Smooth muscle cell (in vitro differentiated cells): ENCODE measurements at regions not wholly inside any gene's neighbourhood (a gene's known extent, or its start where the extent isn't known, plus 50 kb on each side); places are given as distances from the start of the nearest gene placed in this dataset.

Experiments used
- DNase-seq: peaks from one replicate; lab custom pipeline; 2025; ENCODE audit not compliant: unreplicated experiment; lab: John Stamatoyannopoulos, UW
- H2AFZ ChIP-seq: fragments of 200-600 bp; sonication (generic); 2 replicates; pipeline ENCODE4 v1.6.0; 2016; ENCODE audit warnings: antibody characterized with exemption, low read depth, mild to moderate bottlenecking
- H3F3A ChIP-seq: fragments of 200-600 bp; sonication (generic); 2 replicates; pipeline ENCODE4 v1.6.0; 2017; ENCODE audit warnings: antibody characterized with exemption, low read depth
- H3K27ac ChIP-seq: fragments of 200-600 bp; sonication (generic); 2 replicates; pipeline ENCODE4 v1.5.1; 2016; ENCODE audit warnings: low read depth, mild to moderate bottlenecking
- H3K27me3 ChIP-seq: fragments of 200-600 bp; sonication (generic); 2 replicates; pipeline ENCODE4 v1.6.1; 2016; ENCODE audit warnings: low read depth, mild to moderate bottlenecking
- H3K36me3 ChIP-seq: fragments of 200-600 bp; sonication (generic); 2 replicates; pipeline ENCODE4 v1.5.1; 2016; ENCODE audit warnings: low read depth
- H3K4me1 ChIP-seq: fragments of 200-600 bp; sonication (generic); 2 replicates; pipeline ENCODE4 v1.5.1; 2016; ENCODE audit warnings: low read depth
- H3K4me2 ChIP-seq: fragments of 200-600 bp; sonication (generic); 2 replicates; pipeline ENCODE4 v1.6.0; 2016; ENCODE audit warnings: mild to moderate bottlenecking
- H3K4me3 ChIP-seq: fragments of 200-600 bp; sonication (generic); 2 replicates; pipeline ENCODE4 v1.5.1; 2016; ENCODE audit warnings: mild to moderate bottlenecking
- H3K79me2 ChIP-seq: fragments of 200-600 bp; sonication (generic); 2 replicates; pipeline ENCODE4 v1.6.0; 2016; ENCODE audit warnings: low read depth, mild to moderate bottlenecking
- H3K9ac ChIP-seq: fragments of 200-600 bp; sonication (generic); 2 replicates; pipeline ENCODE4 v1.6.0; 2016; ENCODE audit warnings: low read depth
- H3K9me3 ChIP-seq: fragments of 200-600 bp; sonication (generic); replicated peaks from 2 replicates; pipeline ENCODE4 v1.5.1; 2016; ENCODE audit warnings: low read depth
- H4K20me1 ChIP-seq: fragments of 200-600 bp; sonication (generic); 2 replicates; pipeline ENCODE4 v1.6.0; 2016; ENCODE audit warnings: low read depth
- CTCF ChIP-seq: fragments of 200-600 bp; sonication (generic); IDR thresholded peaks from 2 replicates; pipeline ENCODE4 v1.5.1; 2017; ENCODE audit warnings: borderline replicate concordance, mild to moderate bottlenecking, antibody characterized with exemption; ENCODE audit not compliant: insufficient read depth, poor library complexity, severe bottlenecking
- WGBS: methylation state at CpG from one replicate; pipeline ENCODE4 v1.1.7; 2016; ENCODE audit warnings: low lambda C conversion rate; 5-methylcytosine and 5-hydroxymethylcytosine counted together

DNA sequence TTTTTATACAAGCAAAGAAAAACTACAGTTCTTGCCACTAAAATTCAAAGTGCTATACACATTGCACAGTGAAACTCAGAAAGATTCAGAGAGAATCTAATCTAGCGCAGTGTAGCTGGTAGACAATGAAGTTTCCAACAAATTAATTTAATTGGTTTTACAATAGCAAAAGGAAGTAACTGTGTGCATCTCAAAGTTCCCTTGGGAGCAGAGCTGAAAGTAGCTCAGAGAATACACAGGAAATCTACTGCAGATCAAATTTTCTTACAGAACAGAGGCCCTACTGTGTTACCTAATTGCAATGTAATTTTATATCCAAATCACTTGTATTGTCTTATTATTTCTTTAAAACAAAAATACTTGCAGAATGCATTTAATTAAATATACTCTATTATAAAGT lies 1396.2 kb upstream of the TENM4 start:
- H3K4me3 ChIP-seq: no peak overlapping the region
- no peak overlapping the region for H3K9ac ChIP-seq
- no peaks in the 10 kb centered on the region for H3K4me1 ChIP-seq
- H3K4me2 ChIP-seq: no peak overlapping the region
- WGBS: 97% methylated on average over 1 of the region's 1 CpG
- DNase-seq: no peak
- no peaks in the 10 kb centered on the region for H4K20me1 ChIP-seq
- no peak overlapping the region for H2AFZ ChIP-seq
- H3K36me3 ChIP-seq: no peaks in the 10 kb centered on the region
- no peaks in the 10 kb centered on the region for H3K79me2 ChIP-seq
- H3K9me3 ChIP-seq: no peaks in the 10 kb centered on the region
- TF ChIP-seq CTCF: no peak
- no peak overlapping the region for H3K27ac ChIP-seq
- H3F3A ChIP-seq: no peaks in the 10 kb centered on the region
- H3K27me3 ChIP-seq: no peaks in the 10 kb centered on the region

- no peak for TF ChIP-seq CTCF
- DNase-seq: no peak
- Histone ChIP-seq H3K9me3 (no peaks in the 10 kb centered on the region), H3K27me3 (no peaks in the 10 kb centered on the region), H3F3A (no peaks in the 10 kb centered on the region), H3K4me1 (no peaks in the 10 kb centered on the region), H3K27ac (no peak overlapping the region), H3K36me3 (no peaks in the 10 kb centered on the region), H2AFZ (no peak overlapping the region), H4K20me1 (no peaks in the 10 kb centered on the region), H3K4me2 (no peak overlapping the region), H3K79me2 (no peaks in the 10 kb centered on the region), H3K4me3 (no peak overlapping the region), H3K9ac (no peak overlapping the region)
- 86% methylated on average over 1 of the region's 1 CpG for WGBS
Measured at GRCh38 chr11:80831374-80831773, 1390.5 kb upstream of the TENM4 start.

- Histone ChIP-seq H2AFZ (no peak overlapping the region), H3K4me2 (no peak overlapping the region), H3K27ac (no peak overlapping the region), H3K4me1 (no peaks in the 10 kb centered on the region), H3K9me3 (no peaks in the 10 kb centered on the region), H3F3A (no peaks in the 10 kb centered on the region), H4K20me1 (no peaks in the 10 kb centered on the region), H3K9ac (no peak overlapping the region), H3K79me2 (no peaks in the 10 kb centered on the region), H3K36me3 (no peaks in the 10 kb centered on the region), H3K4me3 (no peak overlapping the region), H3K27me3 (no peaks in the 10 kb centered on the region)
- no peak for DNase-seq
- no peak for TF ChIP-seq CTCF
- WGBS: 69% methylated on average over 3 of the region's 3 CpGs
Measured at GRCh38 chr11:80827781-80828180, 1387.0 kb upstream of the TENM4 start.

DNA sequence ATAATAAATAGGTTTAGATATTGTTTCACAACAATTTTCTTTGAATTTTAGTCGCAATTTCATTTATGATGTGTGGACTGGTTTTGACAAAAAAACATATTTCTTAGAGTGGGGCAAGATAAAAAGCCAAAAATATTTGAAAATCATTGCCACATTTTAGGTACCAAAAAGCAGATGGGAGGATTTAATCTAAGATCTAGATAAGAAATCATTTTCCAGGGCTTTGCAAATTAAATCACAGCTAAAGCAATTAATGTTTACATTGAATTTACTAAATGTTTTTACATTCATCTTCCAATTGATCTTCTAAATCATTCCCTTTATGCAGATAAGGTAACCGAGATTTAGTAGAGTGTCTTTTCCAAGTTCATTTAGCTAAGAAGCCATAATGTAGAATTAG lies 1386.0 kb upstream of the TENM4 start:
- no peaks in the 10 kb centered on the region for H4K20me1 ChIP-seq
- H3F3A ChIP-seq: no peaks in the 10 kb centered on the region
- H3K9me3 ChIP-seq: no peaks in the 10 kb centered on the region
- H3K27ac ChIP-seq: no peak overlapping the region
- TF ChIP-seq CTCF: no peak
- 94% methylated on average over 2 of the region's 2 CpGs for WGBS
- H3K4me2 ChIP-seq: no peak overlapping the region
- no peak overlapping the region for H2AFZ ChIP-seq
- no peak overlapping the region for H3K9ac ChIP-seq
- no peaks in the 10 kb centered on the region for H3K27me3 ChIP-seq
- DNase-seq: no peak
- no peaks in the 10 kb centered on the region for H3K79me2 ChIP-seq
- no peaks in the 10 kb centered on the region for H3K36me3 ChIP-seq
- no peaks in the 10 kb centered on the region for H3K4me1 ChIP-seq
- H3K4me3 ChIP-seq: no peak overlapping the region
